AML-193 (cell line): ENCODE measurements at regions not wholly inside any gene's neighbourhood (a gene's known extent, or its start where the extent isn't known, plus 50 kb on each side); places are given as distances from the start of the nearest gene placed in this dataset.
"Not testable (repeated sequence)": the region's sequence is repeated elsewhere in the genome, so short reads cannot be mapped to it uniquely, and the experiment has no call there.

ENCODE experiments used
- DNase-seq, 2 experiments: peaks; one replicate each; lab custom pipeline; 2025; lab: John Stamatoyannopoulos, UW

- DNase-seq: no peak
Measured at GRCh38 chr4:179272282-179272681, 1830.0 kb upstream of the AGA start.

- DNase-seq: no peak
Measured at GRCh38 chr4:179278647-179279046, 1836.4 kb upstream of the AGA start.

- DNase-seq: no peak
Measured at GRCh38 chr4:179285696-179286095, 1843.5 kb upstream of the AGA start.

- DNase-seq: no peak
Measured at GRCh38 chr4:179291657-179292056, 1849.4 kb upstream of the AGA start.

- no peak for DNase-seq
Measured at GRCh38 chr4:179292468-179292867, 1850.2 kb upstream of the AGA start.

GRCh38 chr4:179307297-179308136, 1865.3 kb upstream of the AGA start:
- peak; percentile 22 to 30 for DNase-seq

- DNase-seq: no peak
Measured at GRCh38 chr4:179313823-179314222, 1871.6 kb upstream of the AGA start.

- no peak for DNase-seq
Measured at GRCh38 chr4:179325181-179325580, 1882.9 kb upstream of the AGA start.

GRCh38 chr4:179328627-179329026, 1886.4 kb upstream of the AGA start:
- no peak for DNase-seq

- no peak for DNase-seq
Measured at GRCh38 chr4:179331362-179331761, 1889.1 kb upstream of the AGA start.

- no peak for DNase-seq
Measured at GRCh38 chr4:179344861-179345260, 1902.6 kb upstream of the AGA start.

GRCh38 chr4:179352221-179352620, 1910.0 kb upstream of the AGA start:
- no peak for DNase-seq

GRCh38 chr4:179353786-179354185, 1911.5 kb upstream of the AGA start:
- no peak for DNase-seq

GRCh38 chr4:179361978-179362486, 1919.8 kb upstream of the AGA start:
- DNase-seq: no peak

- DNase-seq: not testable (repeated sequence)
Measured at GRCh38 chr4:179365932-179366331, 1923.7 kb upstream of the AGA start.

GRCh38 chr4:179372242-179372641, 1930.0 kb upstream of the AGA start:
- no peak for DNase-seq

GRCh38 chr4:179372746-179373145, 1930.5 kb upstream of the AGA start:
- peak; percentile 5 for DNase-seq

- DNase-seq: not testable (repeated sequence)
Measured at GRCh38 chr4:179378847-179379246, 1936.6 kb upstream of the AGA start.

- DNase-seq: no peak
Measured at GRCh38 chr4:179392787-179393186, 1950.5 kb upstream of the AGA start.

GRCh38 chr4:179398414-179398813, 1956.2 kb upstream of the AGA start:
- DNase-seq: peak; percentile 45 to 53

GRCh38 chr4:179399054-179399782, 1957.0 kb upstream of the AGA start:
- no peak for DNase-seq

GRCh38 chr4:179415037-179415846, 1973.0 kb upstream of the AGA start:
- DNase-seq: no peak
